Daoy (cell line): ENCODE measurements at regions not wholly inside any gene's neighbourhood (a gene's known extent, or its start where the extent isn't known, plus 50 kb on each side); places are given as distances from the start of the nearest gene placed in this dataset.

Experiments
- DNase-seq: peaks from one replicate; pipeline ENCODE4 v3.0.0-alpha.2; 2015; ENCODE audit warnings: low read depth

DNA sequence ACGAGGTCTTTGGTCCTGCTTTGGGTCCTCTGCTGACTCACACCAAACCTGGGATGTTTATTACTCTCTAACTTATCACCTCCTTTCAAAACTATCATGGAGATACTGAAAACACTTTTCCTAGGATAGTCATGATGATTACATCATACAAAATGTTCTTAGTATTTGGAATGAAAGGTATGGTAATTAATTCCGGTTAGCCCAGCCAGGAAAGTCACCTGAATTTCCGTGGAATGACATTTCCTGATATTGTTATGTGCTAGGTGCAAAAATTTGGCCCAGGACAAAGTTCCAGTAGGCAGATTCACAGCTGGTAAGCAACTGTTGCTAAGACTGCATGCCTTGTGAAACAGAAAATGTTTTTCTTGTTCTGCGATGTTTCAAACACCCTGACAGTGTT lies 203.4 kb downstream of the ZNF648 start:
- DNase-seq, result no peak
